Esophagus (tissue), 2 donors: ENCODE measurements at regions not wholly inside any gene's neighbourhood (a gene's known extent, or its start where the extent isn't known, plus 50 kb on each side); places are given as distances from the start of the nearest gene placed in this dataset.

ENCODE experiments used
- H3K27ac ChIP-seq, 2 donors: one replicate each; pipeline ENCODE4 v1.5.1; 2013; ENCODE audit warnings: low read depth in 2 of 2, mild to moderate bottlenecking in 2 of 2, inconsistent platforms in 1 of 2, low read length in 1 of 2, moderate library complexity in 1 of 2
- H3K27me3 ChIP-seq, 2 donors: one replicate each; pipeline ENCODE4 v1.6.1; 2013; ENCODE audit warnings: low read length in 2 of 2, control low read depth in 1 of 2, mild to moderate bottlenecking in 1 of 2; ENCODE audit not compliant: insufficient read depth in 2 of 2, control insufficient read depth in 1 of 2
- H3K36me3 ChIP-seq, 2 donors: one replicate each; pipeline ENCODE4 v1.6.1; 2013; ENCODE audit warnings: low read length in 1 of 2; ENCODE audit not compliant: control insufficient read depth in 2 of 2, insufficient read depth in 2 of 2
- H3K4me1 ChIP-seq, 2 donors: one replicate each; pipeline ENCODE4 v1.6.1; 2013; ENCODE audit warnings: low read length in 1 of 2; ENCODE audit not compliant: control insufficient read depth in 2 of 2, insufficient read depth in 2 of 2
- H3K4me3 ChIP-seq, 2 donors: one replicate each; pipeline ENCODE4 v1.5.1; 2013; ENCODE audit warnings: low read length in 2 of 2, mild to moderate bottlenecking in 2 of 2, low read depth in 1 of 2, moderate library complexity in 1 of 2
- H3K9me3 ChIP-seq, 2 donors: one replicate each; pipeline ENCODE4 v1.6.1; 2013; ENCODE audit warnings: mild to moderate bottlenecking in 2 of 2, low read depth in 1 of 2, low read length in 1 of 2, moderate library complexity in 1 of 2; ENCODE audit not compliant: control insufficient read depth in 2 of 2, insufficient read depth in 1 of 2
- WGBS, 2 donors: extraction: QIAGEN DNeasy Blood & Tissue Kit; methylation state at CpG; one replicate each; pipeline ENCODE4 v1.1.7; 2013; 5-methylcytosine and 5-hydroxymethylcytosine counted together
- donor health status: healthy with polysubstance abuse.
- donor health status: Bipolar disorder and iron deficiency.

DNA sequence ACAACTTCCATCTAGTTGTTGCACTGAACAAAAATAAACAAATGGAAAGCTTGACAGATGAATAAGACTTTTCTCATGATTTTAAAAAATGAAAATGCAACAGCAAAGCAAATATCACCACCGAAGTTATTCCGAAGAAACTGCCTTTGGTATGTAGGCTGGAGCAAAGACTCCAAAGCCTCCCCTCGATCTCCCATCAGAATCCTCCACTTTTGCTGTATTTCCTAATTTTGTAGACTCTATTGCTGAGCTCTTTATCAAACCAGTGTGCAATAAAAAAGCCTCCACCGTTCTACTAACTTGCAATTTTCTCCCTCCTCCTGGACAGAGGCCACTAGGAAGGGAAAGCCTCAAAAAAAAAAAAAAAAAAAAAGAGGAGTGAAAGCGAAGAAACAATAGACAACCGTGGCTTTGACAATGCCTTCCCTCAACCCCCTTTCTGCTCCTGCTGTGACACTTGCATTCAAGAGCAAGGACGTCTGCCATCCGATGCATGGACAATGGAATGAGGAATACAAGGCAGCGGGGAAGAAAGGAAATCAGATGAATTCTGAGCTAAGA is 190.9 kb upstream of the BLID start:
- no peaks in the 10 kb centered on the region for H3K9me3 ChIP-seq
- no peak overlapping the region for H3K27ac ChIP-seq
- H3K4me3 ChIP-seq, result no peak overlapping the region
- no peaks in the 10 kb centered on the region for H3K4me1 ChIP-seq
- WGBS, 2 donors, result 66 to 70% methylated on average over 9 of the region's 9 CpGs
- no peaks in the 10 kb centered on the region for H3K36me3 ChIP-seq
- no peaks in the 10 kb centered on the region for H3K27me3 ChIP-seq

DNA sequence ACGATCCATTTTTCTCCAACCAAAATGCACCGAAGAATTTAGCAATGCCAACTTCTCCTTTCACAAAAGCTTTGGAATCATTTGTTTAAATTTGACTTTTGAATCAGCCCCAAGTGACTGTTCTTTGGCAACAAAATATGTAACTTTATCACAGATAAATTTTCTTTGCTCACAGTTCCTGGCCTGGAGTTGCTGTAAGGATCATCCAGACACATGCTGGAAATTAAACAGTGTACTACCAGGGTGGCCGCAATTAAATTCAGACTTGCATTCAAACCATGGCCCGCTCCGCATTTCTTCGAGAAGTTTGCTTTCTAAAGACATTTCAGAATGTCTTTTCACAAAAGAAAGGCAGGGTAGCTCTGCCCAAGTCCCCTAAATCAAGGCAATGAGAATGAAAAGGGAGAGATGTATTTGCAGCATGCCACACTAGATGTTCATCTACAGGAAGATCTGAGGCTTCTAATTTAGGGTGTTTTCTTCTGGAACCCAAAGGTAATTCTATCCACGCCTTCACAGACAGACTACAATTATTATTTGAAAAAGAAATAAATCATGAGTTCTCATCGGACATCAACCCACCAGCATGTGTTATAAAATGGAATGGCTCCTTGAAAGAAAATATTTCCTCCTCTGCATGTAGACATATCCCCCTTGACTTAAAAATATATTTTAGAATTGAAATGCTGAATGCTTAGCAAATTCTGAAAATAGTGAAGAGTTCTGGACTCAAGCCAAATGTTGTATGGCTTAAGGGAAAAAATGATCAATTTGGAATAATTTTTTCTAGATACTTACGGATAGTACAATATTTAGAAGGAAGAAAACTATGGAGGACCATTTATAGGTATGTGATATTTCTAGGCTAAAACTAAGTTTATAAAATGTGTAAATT is 189.7 kb upstream of the BLID start:
- Histone ChIP-seq H3K27me3 (no peaks in the 10 kb centered on the region), H3K4me3 (no peak overlapping the region), H3K9me3 (no peaks in the 10 kb centered on the region), H3K36me3 (no peaks in the 10 kb centered on the region), H3K27ac (no peak overlapping the region), H3K4me1 (no peaks in the 10 kb centered on the region)
- 63 to 70% methylated on average over 9 of the region's 9 CpGs for WGBS, 2 donors

DNA sequence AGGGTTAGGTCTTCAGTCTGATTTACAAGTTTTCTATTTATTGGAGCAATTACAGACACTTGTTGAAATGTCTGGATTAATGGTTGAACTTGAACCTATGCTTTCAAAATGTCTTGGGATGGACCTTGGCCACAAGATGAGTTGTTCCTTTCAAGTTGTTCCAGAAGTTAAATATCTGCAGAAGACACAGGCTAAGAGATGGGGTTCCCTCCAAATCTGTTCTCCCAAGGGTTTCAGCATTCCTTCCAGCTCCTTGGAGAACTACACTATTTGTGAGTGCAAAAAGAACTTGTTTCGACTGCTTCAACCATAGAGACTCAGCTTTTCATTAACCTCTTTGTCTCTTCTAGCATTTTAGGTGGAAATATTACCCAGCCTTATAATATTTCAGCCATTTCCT is 189.0 kb upstream of the BLID start:
- H3K4me3 ChIP-seq, result no peak overlapping the region
- no peaks in the 10 kb centered on the region for H3K27me3 ChIP-seq
- no peak overlapping the region for H3K27ac ChIP-seq
- 54 to 58% methylated on average over 1 of the region's 1 CpG for WGBS, 2 donors
- H3K36me3 ChIP-seq, result no peaks in the 10 kb centered on the region
- H3K4me1 ChIP-seq, result no peaks in the 10 kb centered on the region
- no peaks in the 10 kb centered on the region for H3K9me3 ChIP-seq

GRCh38 chr11:122304306-122304705 is 188.3 kb upstream of the BLID start:
- H3K4me1 ChIP-seq, result no peaks in the 10 kb centered on the region
- no peak overlapping the region for H3K27ac ChIP-seq
- no peaks in the 10 kb centered on the region for H3K36me3 ChIP-seq
- H3K9me3 ChIP-seq, result no peaks in the 10 kb centered on the region
- H3K4me3 ChIP-seq, result no peak overlapping the region
- 50 to 52% methylated on average over 2 of the region's 2 CpGs for WGBS, 2 donors
- H3K27me3 ChIP-seq, result no peaks in the 10 kb centered on the region

DNA sequence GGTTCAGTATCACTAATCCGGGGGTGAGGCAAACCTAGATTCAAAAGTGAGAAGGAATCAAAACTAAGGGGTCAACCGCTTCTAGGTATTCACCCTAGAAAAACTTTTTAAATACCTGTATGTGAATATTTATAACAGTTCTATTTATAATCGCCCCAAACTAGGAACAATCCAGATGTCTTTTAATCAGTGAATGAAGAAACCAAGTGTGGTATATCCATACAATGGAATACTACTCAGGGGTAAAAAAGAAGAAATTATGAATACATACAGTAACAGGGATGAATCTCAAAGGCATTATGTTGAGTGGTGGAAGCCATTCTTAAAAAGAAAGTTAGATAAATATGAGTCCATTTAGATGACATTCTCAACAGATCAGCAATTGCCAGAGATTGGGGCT is 178.0 kb upstream of the BLID start:
- Histone ChIP-seq H3K4me1 (no peaks in the 10 kb centered on the region), H3K36me3 (no peaks in the 10 kb centered on the region), H3K4me3 (no peak overlapping the region), H3K27me3 (no peaks in the 10 kb centered on the region), H3K27ac (no peak overlapping the region), H3K9me3 (peaks cover 0 to 4% of the 10 kb centered on the region in 2 donors)
- WGBS, 2 donors, result 64 to 65% methylated on average over 3 of the region's 3 CpGs

GRCh38 chr11:122293296-122294023 is 177.4 kb upstream of the BLID start:
- Histone ChIP-seq H3K4me1 (no peaks in the 10 kb centered on the region), H3K27me3 (no peaks in the 10 kb centered on the region), H3K9me3 (peaks cover 0 to 1% of the 10 kb centered on the region in 2 donors), H3K4me3 (no peak overlapping the region), H3K27ac (no peak overlapping the region), H3K36me3 (no peaks in the 10 kb centered on the region)
- WGBS, 2 donors, result 81 to 82% methylated on average over 5 of the region's 5 CpGs

DNA sequence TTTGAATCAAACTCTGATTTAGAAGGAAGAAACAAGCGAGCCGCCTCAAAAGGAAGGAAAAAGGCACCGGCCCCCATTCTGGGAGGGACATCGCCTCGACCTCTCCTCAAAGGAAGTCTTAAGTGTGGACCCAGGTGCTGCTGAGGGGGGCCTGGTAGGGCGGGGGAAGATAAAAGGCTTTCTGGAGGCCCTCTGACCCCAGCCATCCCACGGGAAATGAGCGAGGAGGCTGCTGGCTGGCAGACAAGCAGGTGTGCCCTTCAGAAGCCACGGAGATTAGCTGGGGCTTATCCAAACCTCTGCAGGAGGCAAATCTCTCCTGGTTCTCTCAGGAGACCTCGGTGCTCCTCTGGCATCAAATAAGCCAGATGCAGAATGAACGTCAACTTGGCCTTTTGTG is 171.4 kb upstream of the BLID start:
- 45 to 47% methylated on average over 11 of the region's 11 CpGs for WGBS, 2 donors
- Histone ChIP-seq H3K4me1 (peaks cover 0 to 4% of the 10 kb centered on the region in 2 donors), H3K27ac (no peak overlapping the region), H3K4me3 (no peak overlapping the region), H3K36me3 (no peaks in the 10 kb centered on the region), H3K9me3 (no peaks in the 10 kb centered on the region), H3K27me3 (no peaks in the 10 kb centered on the region)

DNA sequence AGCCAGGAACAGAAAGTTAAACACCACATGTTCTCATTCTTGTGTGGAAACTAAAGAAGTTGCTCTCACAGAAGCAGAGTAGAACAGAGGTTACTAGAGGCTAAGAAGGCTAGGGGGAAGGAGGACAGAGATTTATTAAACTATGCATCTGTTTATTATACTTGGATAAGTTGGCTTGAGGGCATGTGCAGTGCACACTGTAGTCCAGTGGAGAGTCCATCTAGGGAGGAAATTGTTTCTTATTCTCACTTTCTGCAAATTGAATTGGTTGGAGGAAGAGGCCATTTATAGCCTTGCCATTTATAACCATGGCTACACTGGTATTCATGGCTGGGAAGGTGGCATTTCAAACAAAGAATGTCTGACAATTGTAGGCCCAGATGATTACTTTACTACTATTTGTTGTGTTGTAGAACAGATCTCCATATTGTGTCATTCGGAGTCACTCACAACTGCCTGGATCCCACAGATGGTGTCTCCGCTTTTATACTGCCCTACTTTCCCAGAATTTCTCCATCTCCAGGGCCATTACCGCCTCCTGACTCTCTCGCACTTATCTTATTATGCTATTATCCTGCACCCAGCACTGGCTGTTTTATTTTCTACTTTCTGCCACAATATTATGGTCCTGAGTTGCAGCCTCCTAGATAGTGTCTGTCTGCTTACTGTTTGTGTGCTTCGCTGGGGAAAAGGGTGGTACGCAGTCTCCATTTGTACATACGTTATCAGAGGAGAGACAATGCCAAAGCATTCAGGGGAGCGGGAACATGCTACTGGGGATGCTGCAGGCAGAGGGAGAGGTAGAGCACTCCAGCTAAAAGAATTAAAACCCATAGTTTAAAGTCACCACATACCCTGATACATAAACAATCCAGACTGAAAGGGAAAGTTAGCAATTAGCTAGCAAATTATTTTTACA is 169.3 kb upstream of the BLID start:
- WGBS, 2 donors, result 82 to 85% methylated on average over 8 of the region's 8 CpGs
- peaks cover 0 to 4% of the 10 kb centered on the region in 2 donors for H3K4me1 ChIP-seq
- no peaks in the 10 kb centered on the region for H3K36me3 ChIP-seq
- H3K27me3 ChIP-seq, result no peaks in the 10 kb centered on the region
- H3K27ac ChIP-seq, result no peak overlapping the region
- H3K4me3 ChIP-seq, result no peak overlapping the region
- no peaks in the 10 kb centered on the region for H3K9me3 ChIP-seq

DNA sequence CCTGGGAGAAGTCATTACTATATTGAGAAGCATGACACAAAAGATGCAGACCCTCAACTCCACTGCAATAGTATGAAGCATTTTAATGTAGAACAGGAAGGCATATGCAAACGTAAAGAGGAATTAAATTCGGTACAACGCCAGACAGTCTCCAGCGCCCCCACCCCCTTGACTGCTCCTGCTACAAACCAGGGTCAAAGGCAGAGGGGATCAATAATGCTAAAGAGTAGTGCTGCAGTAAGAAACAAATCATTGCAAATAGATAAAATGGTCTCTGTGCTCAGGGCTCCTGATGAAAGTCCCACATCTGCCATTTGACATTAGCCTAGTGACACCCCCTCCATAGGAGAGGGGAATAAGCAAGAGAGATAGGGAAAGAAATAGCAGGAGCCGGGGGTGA is 164.9 kb upstream of the BLID start:
- no peaks in the 10 kb centered on the region for H3K36me3 ChIP-seq
- H3K4me3 ChIP-seq, result no peak overlapping the region
- H3K27me3 ChIP-seq, result no peaks in the 10 kb centered on the region
- no peaks in the 10 kb centered on the region for H3K9me3 ChIP-seq
- 83 to 86% methylated on average over 5 of the region's 5 CpGs for WGBS, 2 donors
- no peak overlapping the region for H3K27ac ChIP-seq
- no peaks in the 10 kb centered on the region for H3K4me1 ChIP-seq
